GM19239 (cell line): ENCODE measurements at regions not wholly inside any gene's neighbourhood (a gene's known extent, or its start where the extent isn't known, plus 50 kb on each side); places are given as distances from the start of the nearest gene placed in this dataset.
"Not testable (repeated sequence)": the region's sequence is repeated elsewhere in the genome, so short reads cannot be mapped to it uniquely, and the experiment has no call there.

Experiments used
- DNase-seq: peaks from one replicate; pipeline ENCODE4 v3.0.0; 2011; ENCODE audit warnings: low spot score; ENCODE audit not compliant: insufficient read length
- FAIRE-seq: peaks from 2 replicates; lab custom pipeline; 2011; peaks lifted over from hg19 to GRCh38; lab: Jason Lieb, UNC

DNA sequence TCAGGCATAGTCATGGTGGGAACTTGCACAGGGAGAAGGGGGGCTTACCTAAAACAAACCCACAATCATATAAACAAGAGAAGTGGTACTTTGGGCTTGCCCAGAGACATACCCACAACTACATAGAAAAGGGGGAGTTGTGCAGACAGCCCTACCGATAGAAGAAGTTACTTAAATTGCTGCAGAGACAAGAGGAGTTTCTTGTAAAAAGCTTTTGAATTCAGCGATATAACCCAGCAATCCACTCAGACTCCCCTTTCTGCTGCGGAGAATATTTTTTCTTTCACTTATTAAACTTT is 164.0 kb upstream of the ETV3 start:
- DNase-seq, result no peak
- no peak for FAIRE-seq

DNA sequence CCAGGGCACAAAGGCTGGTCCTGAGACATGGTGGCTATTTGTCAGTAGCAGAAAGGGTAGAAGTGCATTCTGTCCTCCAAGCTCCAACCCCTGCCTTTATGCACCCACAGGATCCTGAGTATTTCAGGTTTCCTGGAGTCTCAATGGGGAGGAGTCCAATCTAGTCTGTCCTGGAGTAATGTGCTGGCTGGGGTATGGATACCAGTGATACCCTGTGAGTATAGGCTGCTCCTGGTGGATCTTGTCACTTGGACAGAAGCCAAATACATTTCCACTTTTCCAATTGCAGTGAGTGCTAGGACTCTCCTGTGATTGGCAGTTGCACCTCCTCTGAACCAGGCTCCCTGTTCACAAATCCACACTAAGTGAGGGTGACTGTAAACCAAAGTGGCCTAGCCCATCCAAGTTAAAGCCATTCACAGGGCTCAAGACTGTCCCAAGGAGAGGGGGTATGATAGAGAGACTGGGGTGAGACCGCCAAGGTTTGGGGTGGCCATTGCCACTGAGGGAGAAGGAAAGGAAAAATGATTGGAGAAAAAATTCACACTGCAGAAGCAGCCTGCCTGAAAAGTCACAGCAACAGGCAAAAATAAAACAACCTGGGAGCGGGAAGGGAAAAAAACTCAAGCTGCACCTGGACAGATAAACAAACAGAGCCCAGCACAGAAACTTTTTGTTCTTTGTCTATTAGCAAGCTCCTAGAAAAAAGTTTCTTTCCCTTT is 163.4 kb upstream of the ETV3 start:
- DNase-seq (no peak), FAIRE-seq (no peak)

DNA sequence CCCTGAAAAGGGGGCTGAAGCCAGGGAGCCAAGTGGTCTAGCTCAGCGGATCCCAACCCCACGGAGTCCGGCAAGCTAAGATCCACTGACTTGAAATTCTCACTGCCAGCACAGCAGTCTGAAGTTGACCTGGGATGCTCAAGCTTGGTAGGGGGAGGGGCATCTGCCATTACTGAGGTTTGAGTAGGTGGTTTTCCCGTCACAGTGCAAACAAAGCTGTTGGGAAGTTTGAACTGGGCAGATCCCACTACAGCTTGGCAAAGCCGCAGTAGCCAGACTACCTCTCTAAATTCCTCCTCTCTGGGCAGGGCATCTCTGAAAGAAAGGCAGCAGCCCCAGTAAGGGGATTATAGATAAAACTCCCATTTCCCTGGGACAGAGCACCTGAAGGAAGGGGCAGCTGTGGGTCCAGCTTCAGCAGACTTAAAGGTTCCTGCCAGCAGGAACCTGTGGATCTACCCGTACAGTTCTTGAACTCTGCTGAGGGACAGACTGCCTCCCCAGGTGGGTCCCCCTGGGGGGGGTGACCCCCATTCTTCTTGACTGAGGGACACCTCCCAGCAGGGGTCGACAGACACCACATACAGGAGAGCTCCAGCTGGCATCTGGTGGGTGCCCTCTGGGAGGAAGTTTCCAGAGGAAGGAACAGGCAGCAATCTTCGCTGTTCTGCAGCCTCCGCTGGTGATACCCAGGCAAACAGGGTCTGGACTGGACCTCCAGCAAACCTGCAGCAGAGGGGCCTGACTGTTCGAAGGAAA is 156.4 kb upstream of the ETV3 start:
- not testable (repeated sequence) for FAIRE-seq, DNase-seq

DNA sequence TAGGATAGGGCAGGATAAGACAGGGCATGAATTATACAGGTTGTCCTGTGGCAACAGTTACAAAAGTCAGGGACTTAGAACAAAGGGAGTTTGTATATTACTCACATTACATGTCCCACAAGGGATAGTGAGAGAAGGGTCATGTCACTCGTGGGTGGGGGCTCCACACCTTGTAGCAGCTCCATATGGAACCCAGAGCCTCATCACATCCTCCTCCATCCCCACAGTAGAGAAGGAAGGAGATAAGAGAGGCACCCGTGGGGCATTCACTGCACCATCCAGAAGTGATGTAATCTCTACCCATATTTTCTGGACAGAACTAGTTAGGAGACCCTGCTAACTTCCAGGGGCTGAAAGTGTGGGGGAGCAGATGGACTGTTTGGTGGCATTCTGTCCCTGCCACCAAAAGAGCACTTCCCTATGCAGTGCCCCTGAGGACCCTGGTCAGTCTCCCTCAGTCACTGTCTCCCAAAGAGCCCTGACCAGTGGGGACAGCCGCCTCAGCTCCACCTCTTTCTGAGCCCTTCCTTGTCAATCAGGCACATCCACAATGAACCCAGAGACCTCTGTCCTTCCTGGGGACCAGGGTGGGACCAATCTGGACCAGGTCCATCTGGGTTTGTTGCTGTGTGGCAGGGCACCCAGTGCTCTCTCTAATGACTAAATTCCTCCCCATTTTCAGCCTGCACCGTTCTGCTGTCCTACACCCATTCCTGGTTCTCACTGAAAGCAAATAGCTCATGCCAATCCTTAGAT is 154.8 kb upstream of the ETV3 start:
- DNase-seq, result no peak

DNA sequence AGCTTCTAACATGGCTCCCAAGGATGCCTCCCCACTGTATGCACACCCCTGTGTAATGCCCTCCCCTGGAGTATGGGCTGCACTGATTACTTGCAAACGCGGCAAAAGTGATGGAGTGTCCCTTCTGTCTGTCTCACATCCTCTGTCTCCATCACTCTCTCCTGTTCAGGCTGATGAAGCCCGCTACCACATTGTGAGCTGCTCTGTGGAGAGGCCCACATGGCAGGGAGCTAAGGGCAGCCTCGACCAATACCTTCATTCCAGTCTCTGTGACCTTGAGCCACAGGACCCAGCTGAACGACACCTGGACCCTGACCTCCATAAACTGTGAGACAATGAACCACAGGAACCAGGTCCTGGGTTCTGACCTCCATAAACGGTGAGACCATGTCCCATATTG is 154.1 kb upstream of the ETV3 start:
- DNase-seq (no peak), FAIRE-seq (no peak)

More for the DNA sequence above, 154.8 kb upstream of the ETV3 start:
- FAIRE-seq, result no peak

DNA sequence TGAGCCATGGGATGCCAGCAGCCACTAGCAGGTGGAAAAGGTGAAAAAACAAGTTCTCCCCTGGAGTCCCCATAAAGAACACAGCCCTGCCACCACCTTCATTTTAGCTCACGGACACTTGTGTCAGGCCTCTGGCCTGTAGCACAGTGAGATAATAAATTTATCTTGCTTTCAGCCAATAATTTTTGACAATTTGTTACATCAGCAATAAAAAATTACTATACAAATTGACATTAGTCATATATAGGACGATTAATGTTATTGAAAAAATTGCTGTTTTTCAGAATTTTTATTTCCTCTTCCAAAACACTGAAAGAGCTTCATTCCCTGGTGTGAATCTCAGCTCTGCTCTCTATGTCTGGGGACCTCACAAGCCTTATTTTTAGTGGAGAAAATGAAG is 152.9 kb upstream of the ETV3 start:
- FAIRE-seq (no peak), DNase-seq (no peak)

DNA sequence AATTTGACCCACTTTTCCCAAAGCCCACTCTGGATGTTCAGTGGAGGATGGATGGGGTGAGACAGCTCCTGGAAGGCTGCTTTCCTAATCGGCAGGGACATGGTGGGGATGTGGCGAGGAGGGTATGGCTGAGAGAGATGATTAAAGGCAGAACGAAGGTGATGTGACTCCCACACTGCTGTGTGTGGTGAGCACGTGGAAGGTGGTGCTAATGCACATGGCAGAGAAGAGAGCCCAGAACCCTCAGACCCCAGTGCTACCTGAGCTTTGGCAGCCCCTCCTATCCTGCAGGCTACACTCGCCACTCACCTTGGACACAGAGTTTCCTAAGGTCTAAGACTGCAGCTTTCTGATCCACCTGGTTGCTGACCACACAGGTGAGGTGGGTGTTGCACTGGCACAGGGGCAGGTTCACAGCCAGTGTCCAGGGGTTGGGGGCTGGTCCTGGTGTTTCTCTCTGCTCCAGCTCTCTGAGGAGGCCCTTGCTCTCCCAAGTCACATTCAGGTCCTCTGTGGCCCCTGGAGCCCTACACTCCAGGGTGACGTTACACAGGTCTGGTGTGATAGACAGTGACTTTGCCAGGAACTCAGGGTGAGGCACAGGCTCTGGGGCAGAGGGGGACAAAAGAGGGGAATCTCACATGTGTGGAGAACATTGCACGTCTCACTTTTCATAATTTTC is 151.4 kb upstream of the ETV3 start:
- FAIRE-seq, result no peak

DNA sequence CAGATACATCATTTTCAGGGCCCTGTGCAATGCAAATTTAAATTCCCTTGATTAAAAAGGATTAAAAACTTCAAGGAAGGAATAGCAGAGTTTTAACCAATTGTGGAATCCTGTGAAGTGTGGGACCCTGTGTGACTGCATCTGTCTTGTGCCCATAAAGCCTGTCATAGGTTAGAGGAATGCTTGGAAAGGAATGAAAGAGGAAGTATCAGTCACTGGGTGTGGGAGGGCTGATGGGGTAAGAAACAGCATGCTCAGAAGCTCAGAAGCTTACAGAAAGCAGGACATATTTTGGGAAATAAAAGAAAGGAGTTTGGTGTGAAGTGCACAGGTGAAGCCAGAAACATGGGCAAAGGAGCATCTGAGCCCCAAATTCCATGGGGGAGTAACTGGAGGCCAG is 150.8 kb upstream of the ETV3 start:
- FAIRE-seq (no peak), DNase-seq (no peak)

More for the DNA sequence above, 151.4 kb upstream of the ETV3 start:
- no peak for DNase-seq

DNA sequence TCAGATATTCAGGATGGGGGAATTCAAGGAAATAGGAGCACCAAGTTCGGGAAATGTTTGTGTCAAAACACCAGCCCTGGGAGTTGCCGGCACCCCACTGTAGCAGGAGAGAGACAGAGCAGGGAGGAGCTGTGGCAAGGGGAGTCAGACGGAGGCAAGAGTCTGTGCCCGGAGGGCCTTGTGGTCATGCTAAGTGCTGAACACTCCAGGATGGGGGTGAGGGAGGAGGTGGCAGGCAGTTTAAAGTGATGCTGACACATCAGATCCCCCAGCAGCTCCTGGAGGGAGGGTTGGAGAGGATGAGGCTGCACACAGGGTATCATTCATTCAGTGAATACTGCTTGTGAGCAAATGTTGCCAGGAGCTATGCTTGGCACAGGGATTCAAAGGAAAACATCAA is 150.3 kb upstream of the ETV3 start:
- DNase-seq (no peak), FAIRE-seq (no peak)

DNA sequence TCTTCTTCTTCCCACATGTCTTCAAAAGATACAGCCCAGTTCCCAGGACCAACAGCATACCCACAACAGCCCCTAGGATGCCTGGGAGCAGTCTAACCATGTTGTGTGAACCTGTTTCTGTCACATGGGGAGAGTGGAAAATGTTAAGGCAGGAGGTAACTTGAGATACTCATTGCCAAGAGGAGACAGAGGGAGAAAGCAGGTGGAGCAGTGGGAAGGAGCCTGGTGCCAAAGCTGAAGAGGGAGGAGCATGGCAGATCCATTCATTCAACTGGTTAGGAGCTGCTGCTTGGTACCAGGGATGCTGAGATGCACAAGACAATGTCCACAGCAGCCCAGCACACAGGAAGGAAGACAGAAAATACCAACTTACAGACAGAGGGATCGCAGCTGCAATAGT is 149.8 kb upstream of the ETV3 start:
- no peak for DNase-seq
- FAIRE-seq, result no peak

DNA sequence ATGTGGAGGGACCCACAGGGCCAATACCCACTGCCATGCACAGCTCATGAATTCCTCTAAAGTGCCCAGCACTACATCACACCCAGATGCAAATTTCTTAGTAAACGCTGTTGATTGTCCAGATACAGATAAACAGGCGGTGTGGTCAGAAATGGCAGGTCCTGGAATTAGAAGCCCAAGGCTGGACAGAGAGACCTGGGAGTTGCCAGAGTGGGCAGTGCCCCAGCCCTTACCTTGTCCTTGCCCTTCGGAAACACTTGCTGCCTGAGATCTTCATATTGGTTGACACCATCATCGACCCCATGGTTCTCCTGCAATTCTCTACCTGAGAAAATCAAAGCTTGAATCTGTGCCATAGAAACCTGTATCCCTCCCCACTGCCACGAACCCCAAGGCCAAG is 149.3 kb upstream of the ETV3 start:
- FAIRE-seq (no peak), DNase-seq (no peak)

DNA sequence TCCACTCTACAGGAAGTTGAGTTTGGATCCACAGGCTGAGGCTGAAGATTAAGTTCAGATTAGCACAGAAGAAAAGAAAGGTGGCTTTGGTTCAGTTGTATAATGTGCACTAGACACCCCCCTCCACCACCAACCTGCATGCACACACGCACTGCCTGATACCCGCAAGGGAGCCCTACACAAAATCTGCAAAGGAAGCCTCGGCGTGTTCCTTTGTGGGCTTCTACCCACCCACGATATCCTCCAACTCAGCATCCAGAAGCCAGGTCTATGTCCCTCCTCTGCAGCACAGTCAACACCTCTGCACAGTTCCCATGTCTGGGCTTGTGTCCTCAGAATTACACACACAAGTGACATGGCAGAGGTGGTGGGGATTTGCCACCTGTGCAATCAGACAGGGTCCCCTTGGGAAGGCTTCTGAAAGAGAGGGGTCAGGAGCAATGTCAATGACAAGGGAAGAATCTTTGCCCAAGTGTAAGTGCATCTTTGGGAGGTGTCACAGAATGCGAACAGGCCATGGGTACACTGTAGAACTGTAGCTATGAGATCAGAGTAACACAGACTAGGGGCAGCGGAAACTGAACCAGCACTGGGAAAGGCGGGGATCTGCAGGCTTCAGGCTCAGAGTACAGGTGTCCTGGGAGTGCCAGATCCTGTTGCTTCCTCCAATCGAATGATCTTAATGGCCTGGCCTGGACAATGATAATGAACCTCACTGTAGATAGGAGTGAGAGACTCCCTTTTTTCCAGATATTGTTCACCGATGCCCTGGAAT is 148.6 kb upstream of the ETV3 start:
- FAIRE-seq (no peak), DNase-seq (no peak)

DNA sequence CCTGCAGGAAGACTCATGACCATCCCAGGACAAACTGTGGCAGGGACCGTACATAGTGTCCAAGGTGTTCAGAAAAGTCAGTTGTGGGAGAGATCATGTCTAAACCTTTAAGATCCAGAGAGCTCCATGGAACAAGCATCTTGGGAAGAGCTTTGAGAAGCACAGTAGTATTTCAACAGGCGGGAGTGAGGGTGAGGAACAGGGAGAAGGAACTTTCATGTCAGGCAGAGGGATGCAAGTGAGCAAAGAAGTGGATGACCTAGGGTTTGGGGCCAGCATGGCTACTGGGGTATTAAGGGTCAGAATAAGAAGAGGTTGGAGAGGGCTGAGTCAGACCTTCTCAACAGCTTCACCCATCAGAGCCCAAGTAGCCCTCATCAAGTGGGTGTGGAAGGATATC is 147.9 kb upstream of the ETV3 start:
- no peak for DNase-seq
- no peak for FAIRE-seq

DNA sequence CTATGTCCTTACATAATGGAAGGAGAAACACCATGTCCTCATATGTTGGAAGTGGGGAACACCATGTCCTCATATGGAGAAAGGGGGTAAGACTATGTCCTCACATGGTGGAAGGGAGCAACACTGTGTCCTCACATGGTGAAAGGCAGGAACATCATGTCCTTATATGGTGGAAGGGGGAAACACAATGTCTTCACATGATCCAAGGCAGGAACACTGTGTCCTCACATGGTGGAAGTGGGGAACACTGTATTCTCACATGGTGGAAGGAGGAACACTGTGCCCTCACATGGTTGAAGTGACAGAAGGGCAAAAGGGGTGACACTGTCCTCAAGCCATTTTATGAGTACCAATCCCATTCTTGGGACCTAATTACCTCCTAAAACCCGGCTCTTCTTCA is 146.3 kb upstream of the ETV3 start:
- no peak for FAIRE-seq
- no peak for DNase-seq

DNA sequence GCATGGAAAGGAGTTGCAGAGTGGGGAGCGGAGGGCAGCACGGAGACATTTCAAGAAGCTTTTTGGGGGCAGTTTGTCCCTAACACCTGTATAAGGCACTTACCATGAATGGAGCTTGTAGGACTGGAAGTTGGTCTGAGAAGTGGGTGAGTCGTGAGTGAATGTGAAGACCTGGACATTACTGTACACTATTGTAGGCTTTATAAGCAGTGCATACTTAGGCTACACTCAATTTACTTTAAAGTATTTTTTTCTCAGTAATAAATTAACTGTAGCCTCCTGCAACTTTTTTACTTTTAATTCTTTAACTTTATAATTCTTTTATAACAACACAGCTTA is 141.6 kb upstream of the ETV3 start:
- DNase-seq (no peak), FAIRE-seq (no peak)

DNA sequence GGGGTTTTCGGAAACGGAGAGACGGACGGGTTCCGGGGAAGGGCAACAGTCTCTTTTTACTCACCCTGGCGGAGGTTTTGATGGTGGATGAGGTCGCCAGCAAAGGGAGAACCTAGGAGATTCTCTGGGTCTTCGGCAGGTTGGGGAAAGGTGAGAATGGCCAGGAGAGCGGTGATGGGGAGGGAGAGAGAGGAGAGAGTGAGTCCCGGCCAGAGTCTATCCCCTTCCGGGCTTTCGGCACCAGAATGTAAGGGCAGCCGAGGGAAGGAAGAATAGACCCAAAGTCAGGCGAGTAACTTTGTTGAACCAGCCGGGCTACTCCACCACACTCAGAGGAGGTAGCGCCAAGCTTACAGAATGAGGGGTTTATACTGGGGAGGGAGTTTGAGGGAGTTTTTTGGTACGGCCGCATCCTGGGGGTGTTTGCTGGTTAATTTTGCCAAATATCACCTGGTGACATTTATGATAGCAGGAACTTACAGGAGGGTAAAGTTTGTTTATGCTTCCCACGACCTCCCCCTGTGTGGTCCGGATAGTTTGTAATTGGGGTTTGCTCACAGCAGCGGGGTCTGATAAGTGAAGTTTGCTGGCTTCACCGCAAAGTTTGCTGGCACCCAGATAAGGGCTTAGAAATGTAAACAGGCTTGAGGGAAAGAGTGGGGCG is 141.1 kb upstream of the ETV3 start:
- FAIRE-seq (no peak), DNase-seq (no peak)

DNA sequence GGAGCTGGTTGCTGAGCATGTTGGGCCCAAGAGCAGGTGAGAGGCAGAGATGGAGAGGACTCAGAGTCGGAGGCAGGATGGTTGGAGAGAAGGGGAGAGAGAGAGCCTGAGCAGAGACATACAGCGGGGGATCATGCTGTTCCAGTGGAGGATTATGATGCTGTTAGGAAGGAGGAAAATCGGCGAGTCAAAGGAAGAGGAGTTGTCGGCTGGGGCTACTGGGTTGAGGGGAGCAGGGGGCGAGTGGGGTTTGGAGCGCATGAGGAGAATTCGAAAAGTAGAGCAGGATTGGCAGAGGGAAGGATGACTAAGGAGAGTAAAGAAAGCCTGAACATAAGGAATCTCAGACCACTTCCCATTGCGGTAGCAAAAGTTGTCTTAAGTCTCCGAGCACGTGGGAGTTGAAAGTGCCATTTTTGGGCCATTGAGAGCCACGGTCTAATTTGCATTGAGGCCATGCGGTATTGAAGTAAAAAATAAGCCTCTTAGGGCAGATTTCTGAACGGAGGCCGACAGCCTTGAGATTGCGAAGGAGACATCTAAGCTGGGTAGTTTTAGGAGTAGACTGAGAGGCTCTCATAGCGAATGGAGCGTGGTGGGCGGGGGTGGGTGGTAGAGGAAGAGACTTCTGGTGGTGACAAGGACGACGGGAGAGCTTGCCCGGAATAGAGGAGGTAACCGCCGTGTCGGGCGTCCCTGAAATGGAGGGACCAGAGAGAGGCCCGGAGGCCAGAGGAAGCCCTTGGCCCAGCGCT is 140.4 kb upstream of the ETV3 start:
- FAIRE-seq (no peak), DNase-seq (no peak)

DNA sequence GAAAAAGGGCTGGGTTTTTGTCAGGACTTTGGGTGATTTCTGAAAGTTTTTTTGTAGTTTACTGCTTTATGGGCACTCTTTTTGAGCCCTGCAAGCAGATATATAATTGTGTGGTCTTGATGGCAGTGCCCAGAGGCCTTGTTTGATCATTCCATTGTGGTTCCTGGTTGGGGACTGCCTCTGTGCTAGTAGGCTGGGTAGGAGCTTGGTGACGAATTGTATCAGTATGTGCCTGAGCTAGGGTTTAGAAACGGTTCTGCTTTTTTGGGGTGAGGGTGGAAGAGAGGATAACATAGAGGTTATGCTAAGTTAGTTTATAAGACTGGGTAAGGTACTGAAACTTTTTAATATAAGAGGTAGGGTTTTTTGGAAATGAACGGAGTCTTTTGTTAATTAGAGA is 139.7 kb upstream of the ETV3 start:
- FAIRE-seq, result no peak
- no peak for DNase-seq

DNA sequence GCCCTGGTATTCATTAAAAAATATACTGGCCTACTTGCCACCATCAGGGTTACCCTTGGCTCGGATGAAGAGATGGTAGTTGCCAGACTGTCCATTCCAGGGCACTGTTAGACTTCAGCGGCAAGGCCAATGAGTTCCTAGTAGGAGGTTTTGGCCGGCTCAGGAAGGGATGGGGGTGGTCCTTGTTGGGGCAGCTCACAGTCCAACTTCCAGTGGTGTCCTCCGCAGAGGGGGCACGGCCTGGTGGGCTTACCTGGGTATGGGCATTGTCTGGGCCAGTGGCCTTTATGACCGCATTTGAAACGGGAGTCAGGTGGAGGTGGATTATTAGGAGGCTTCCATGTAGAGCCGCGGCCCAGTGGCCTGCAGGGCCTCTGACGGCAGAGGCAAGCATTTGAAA is 139.1 kb upstream of the ETV3 start:
- DNase-seq (no peak), FAIRE-seq (no peak)
